CD8-positive, alpha-beta memory T cell (primary cell): ENCODE measurements at regions not wholly inside any gene's neighbourhood (a gene's known extent, or its start where the extent isn't known, plus 50 kb on each side); places are given as distances from the start of the nearest gene placed in this dataset.

Experiments
- CTCF ChIA-PET: fragments of 350-600 bp; sonication (Branson Sonifier 250); formaldehyde crosslinking; loops from one replicate; lab custom pipeline; 2021; ENCODE audit warnings: antibody characterized with exemption; lab: Charles Lee
- POLR2A ChIA-PET: fragments of 350-600 bp; sonication (Branson Sonifier 250); formaldehyde crosslinking; loops from one replicate; lab custom pipeline; 2021; ENCODE audit warnings: antibody characterized with exemption; lab: Charles Lee
- DNase-seq, 5 donors: peaks; one replicate each; pipeline versions ENCODE4 v3.0.0 to v3.0.0-alpha.2; 2020 to 2022; ENCODE audit warnings: mixed read lengths in 1 of 5
- H3K27ac ChIP-seq: one replicate; pipeline ENCODE4 v1.7.0; 2013; ENCODE audit warnings: low read depth, mild to moderate bottlenecking, low read length, moderate library complexity
- H3K27me3 ChIP-seq: 2 replicates; pipeline ENCODE4 v1.7.0; 2013; ENCODE audit warnings: low read length, mild to moderate bottlenecking; ENCODE audit not compliant: insufficient read depth, poor library complexity, severe bottlenecking
- H3K36me3 ChIP-seq: 2 replicates; pipeline ENCODE4 v1.7.0; 2013; ENCODE audit warnings: mild to moderate bottlenecking, low read length, moderate library complexity; ENCODE audit not compliant: insufficient read depth
- H3K4me1 ChIP-seq: 2 replicates; pipeline ENCODE4 v1.7.0; 2013; ENCODE audit warnings: mild to moderate bottlenecking, low read length, moderate library complexity; ENCODE audit not compliant: insufficient read depth
- H3K4me3 ChIP-seq: 2 replicates; pipeline ENCODE4 v1.7.0; 2013; ENCODE audit warnings: mild to moderate bottlenecking, low read length
- H3K9me3 ChIP-seq: 2 replicates; pipeline ENCODE4 v1.7.0; 2013; ENCODE audit warnings: mild to moderate bottlenecking, low read length
- H3K27ac Mint-ChIP-seq, 8 donors: one replicate each; pipeline ENCODE4 v1.8.0; 2020 to 2021; ENCODE audit warnings: mixed read lengths in 8 of 8, mild to moderate bottlenecking in 6 of 8, inconsistent platforms in 3 of 8, moderate library complexity in 3 of 8
- H3K27me3 Mint-ChIP-seq, 2 donors: one replicate each; pipeline ENCODE4 v1.8.0; 2020 to 2021; ENCODE audit warnings: mixed read lengths in 2 of 2, mild to moderate bottlenecking in 1 of 2, moderate library complexity in 1 of 2
- H3K36me3 Mint-ChIP-seq, 3 donors: one replicate each; pipeline ENCODE4 v1.8.0; 2020 to 2021; ENCODE audit warnings: mixed read lengths in 3 of 3, inconsistent platforms in 1 of 3, mild to moderate bottlenecking in 1 of 3
- H3K4me1 Mint-ChIP-seq, 3 donors: one replicate each; pipeline ENCODE4 v1.8.0; 2020 to 2021; ENCODE audit warnings: mixed read lengths in 3 of 3, inconsistent platforms in 1 of 3, mild to moderate bottlenecking in 1 of 3
- H3K4me3 Mint-ChIP-seq, 7 donors: one replicate each; pipeline ENCODE4 v1.8.0; 2020 to 2021; ENCODE audit warnings: mixed read lengths in 7 of 7, mild to moderate bottlenecking in 6 of 7, moderate library complexity in 4 of 7, inconsistent platforms in 2 of 7
- H3K9me3 Mint-ChIP-seq, 5 donors: one replicate each; pipeline ENCODE4 v1.8.0; 2020 to 2022; ENCODE audit warnings: mixed read lengths in 5 of 5, mild to moderate bottlenecking in 3 of 5, moderate library complexity in 2 of 5, inconsistent platforms in 1 of 5

DNA sequence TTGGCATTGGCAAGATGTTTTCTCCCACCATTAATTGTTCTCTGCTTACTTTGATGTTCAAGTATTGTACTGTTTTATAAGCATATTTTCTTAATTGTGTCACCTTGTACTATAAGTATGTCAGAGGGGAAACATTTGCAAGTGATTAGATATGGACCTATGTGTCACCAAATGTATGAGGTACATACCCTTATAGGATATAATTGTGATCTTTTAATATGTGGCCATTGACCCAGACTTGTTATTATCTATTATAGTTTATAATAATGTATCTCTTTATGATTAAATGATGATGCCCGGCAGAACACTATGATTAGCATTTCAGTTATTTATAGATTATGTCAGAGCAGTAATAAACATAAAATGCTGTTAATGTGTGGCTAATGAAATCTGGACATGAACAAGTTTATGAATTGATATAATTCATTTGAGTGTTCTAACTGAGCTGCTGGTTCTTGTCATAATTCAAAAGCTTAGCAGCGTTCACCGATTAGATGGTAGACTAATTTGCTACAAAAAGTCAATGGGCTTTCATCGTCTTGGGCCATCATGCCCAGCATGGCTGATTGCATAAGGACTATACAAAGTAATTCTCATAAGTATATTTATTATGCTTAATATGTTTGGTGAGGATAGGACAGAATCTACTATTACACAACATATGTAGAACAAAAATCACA, 480.9 kb upstream of the FANCL start:
- H3K27me3 ChIP-seq: no peaks in the 10 kb centered on the region
- no peaks in the 10 kb centered on the region for H3K4me1 Mint-ChIP-seq
- POLR2A ChIA-PET: no interaction called here
- no peaks in the 10 kb centered on the region for H3K9me3 ChIP-seq
- no peaks in the 10 kb centered on the region for H3K36me3 ChIP-seq
- H3K27me3 Mint-ChIP-seq: no peaks in the 10 kb centered on the region
- H3K9me3 Mint-ChIP-seq: no peaks in the 10 kb centered on the region
- H3K4me3 Mint-ChIP-seq: no peak overlapping the region
- H3K36me3 Mint-ChIP-seq: no peaks in the 10 kb centered on the region
- no peak overlapping the region for H3K27ac Mint-ChIP-seq
- no peak for DNase-seq
- no peak overlapping the region for H3K27ac ChIP-seq
- no peaks in the 10 kb centered on the region for H3K4me1 ChIP-seq
- CTCF ChIA-PET: no interaction called here
- H3K4me3 ChIP-seq: no peak overlapping the region

DNA sequence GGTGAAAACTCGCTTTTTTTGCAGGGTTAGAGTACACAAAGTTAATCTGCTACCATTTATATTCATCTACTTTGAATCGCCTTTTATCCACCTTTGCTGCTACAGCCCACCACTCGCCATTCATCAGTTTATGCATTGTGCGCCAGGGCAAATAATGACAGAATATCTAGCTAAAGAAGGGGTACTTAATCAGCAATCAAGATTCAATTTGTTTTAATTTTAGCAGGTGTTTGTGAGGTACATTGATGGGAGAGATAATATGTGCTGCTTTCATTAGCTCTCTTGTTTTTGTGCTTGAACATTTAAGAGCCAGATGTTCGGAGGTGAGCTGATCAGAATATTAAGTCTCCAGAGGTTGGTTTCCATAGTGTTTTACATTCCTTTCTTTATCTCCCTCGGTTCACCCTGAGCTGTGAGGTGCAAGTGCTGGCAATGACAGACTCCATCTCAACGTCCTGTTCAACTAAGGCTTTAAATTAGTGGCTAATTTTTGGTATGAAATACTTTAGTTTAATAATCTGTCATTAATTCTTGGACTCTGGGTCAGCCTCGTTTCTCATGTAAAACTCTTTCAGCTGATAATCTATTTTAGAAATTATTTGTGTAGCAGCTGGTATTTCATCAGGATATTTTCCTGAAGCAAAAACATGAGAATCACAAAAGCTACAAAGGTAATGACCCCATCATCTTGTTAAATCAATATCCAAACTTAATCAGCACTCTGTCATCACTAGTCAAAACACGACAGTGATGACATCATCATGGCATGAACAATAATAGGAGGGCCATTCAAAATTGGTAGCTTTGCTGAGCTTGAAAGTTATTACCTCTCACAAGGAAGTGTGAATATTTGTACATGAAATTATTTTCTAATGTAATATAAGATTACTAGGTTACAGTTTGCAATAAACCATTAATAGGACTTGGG, 479.9 kb upstream of the FANCL start:
- Histone ChIP-seq H3K27me3 (no peaks in the 10 kb centered on the region), H3K36me3 (no peaks in the 10 kb centered on the region), H3K9me3 (no peaks in the 10 kb centered on the region), H3K4me1 (no peaks in the 10 kb centered on the region), H3K27ac (no peak overlapping the region), H3K4me3 (no peak overlapping the region)
- Mint-ChIP-seq H3K27me3 (no peaks in the 10 kb centered on the region), H3K4me3 (no peak overlapping the region), H3K9me3 (no peaks in the 10 kb centered on the region), H3K36me3 (no peaks in the 10 kb centered on the region), H3K4me1 (no peaks in the 10 kb centered on the region), H3K27ac (no peak overlapping the region)
- DNase-seq: no peak
- ChIA-PET CTCF (no interaction called here), POLR2A (no interaction called here)

DNA sequence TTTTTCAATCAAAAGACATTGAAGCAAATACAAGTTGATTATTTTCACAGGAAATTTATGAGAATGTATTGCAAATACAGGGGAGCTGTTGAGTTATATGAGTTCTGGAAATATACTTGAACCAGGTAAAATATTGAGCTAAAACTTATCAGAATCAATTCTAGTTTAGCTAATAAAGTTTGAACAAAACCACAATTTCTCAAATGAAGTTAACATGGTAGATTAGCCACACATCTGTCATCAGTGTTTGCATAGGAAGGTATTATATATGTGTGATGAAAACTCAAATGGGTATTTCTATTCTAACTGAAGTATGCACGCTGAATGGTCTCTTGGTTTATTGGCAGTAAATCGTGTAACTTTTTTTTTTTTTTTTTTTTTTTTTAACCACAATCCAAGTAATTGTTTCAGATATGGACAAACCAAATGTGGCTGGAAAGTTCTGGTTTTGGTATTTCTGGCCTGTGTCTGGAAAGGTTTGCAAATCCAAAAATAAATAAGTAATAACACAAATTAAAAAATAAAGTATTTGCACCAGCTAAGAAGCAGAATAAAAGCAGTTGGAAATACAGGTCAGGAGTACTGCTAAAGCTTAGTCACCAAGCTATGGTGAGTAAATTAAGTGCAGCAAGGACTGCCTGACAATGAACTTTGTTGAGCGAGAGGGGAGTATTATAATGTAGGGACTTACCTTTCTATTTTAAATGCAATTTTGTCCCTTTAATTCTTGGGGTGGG, 479.1 kb upstream of the FANCL start:
- Mint-ChIP-seq H3K36me3 (no peaks in the 10 kb centered on the region), H3K4me3 (no peak overlapping the region), H3K27me3 (no peaks in the 10 kb centered on the region), H3K9me3 (no peaks in the 10 kb centered on the region), H3K4me1 (no peaks in the 10 kb centered on the region), H3K27ac (no peak overlapping the region)
- no peaks in the 10 kb centered on the region for H3K9me3 ChIP-seq
- no peaks in the 10 kb centered on the region for H3K4me1 ChIP-seq
- DNase-seq: no peak
- ChIA-PET CTCF (no interaction called here), POLR2A (no interaction called here)
- H3K4me3 ChIP-seq: no peak overlapping the region
- H3K27me3 ChIP-seq: no peaks in the 10 kb centered on the region
- no peak overlapping the region for H3K27ac ChIP-seq
- H3K36me3 ChIP-seq: no peaks in the 10 kb centered on the region

DNA sequence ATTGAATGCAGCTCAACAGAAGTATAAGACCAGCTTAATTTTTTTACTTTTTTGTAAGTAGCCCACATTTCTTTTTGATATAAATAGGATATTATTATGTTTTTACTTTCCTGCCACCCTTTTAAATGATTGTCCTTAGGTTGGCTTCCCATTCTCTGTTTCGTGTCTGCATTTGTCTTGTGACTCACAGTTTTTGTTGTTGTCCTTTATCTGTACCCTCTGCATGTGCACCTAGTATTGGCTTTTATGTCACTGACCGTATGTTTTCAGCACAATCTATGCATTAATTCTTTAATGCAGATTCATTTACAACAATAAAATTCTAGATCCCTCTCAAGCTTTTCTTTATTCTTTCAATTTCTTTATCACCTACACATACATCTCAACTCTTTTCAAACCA, 474.2 kb upstream of the FANCL start:
- H3K27me3 Mint-ChIP-seq: no peaks in the 10 kb centered on the region
- no peaks in the 10 kb centered on the region for H3K4me1 Mint-ChIP-seq
- Histone ChIP-seq H3K27ac (no peak overlapping the region), H3K9me3 (no peaks in the 10 kb centered on the region), H3K4me3 (no peak overlapping the region), H3K4me1 (no peaks in the 10 kb centered on the region), H3K36me3 (no peaks in the 10 kb centered on the region), H3K27me3 (no peaks in the 10 kb centered on the region)
- H3K27ac Mint-ChIP-seq: no peak overlapping the region
- no peak overlapping the region for H3K4me3 Mint-ChIP-seq
- no peaks in the 10 kb centered on the region for H3K36me3 Mint-ChIP-seq
- no peaks in the 10 kb centered on the region for H3K9me3 Mint-ChIP-seq
- CTCF ChIA-PET: no interaction called here
- POLR2A ChIA-PET: no interaction called here
- no peak for DNase-seq

GRCh38 chr2:58714238-58714637, 473.1 kb upstream of the FANCL start:
- Histone ChIP-seq H3K36me3 (no peaks in the 10 kb centered on the region), H3K4me3 (no peak overlapping the region)
- no peak overlapping the region for H3K27ac Mint-ChIP-seq

GRCh38 chr2:58710795-58711279, 469.7 kb upstream of the FANCL start:
- H3K27me3 ChIP-seq: no peaks in the 10 kb centered on the region
- Mint-ChIP-seq H3K9me3 (peaks cover 0 to 5% (median 0%) of the 10 kb centered on the region in 5 donors), H3K27ac (no peak overlapping the region), H3K4me1 (no peaks in the 10 kb centered on the region), H3K36me3 (no peaks in the 10 kb centered on the region), H3K4me3 (no peak overlapping the region), H3K27me3 (no peaks in the 10 kb centered on the region)
- no peaks in the 10 kb centered on the region for H3K36me3 ChIP-seq
- no peak overlapping the region for H3K4me3 ChIP-seq
- H3K9me3 ChIP-seq: no peaks in the 10 kb centered on the region
- CTCF ChIA-PET: no interaction called here
- H3K27ac ChIP-seq: no peak overlapping the region
- H3K4me1 ChIP-seq: no peaks in the 10 kb centered on the region
- POLR2A ChIA-PET: no interaction called here
- no peak for DNase-seq

More at GRCh38 chr2:58714238-58714637, 473.1 kb upstream of the FANCL start:
- no peaks in the 10 kb centered on the region for H3K4me1 Mint-ChIP-seq
- POLR2A ChIA-PET: no interaction called here
- no peaks in the 10 kb centered on the region for H3K9me3 Mint-ChIP-seq
- Histone ChIP-seq H3K4me1 (no peaks in the 10 kb centered on the region), H3K27me3 (no peaks in the 10 kb centered on the region), H3K27ac (no peak overlapping the region), H3K9me3 (no peaks in the 10 kb centered on the region)
- H3K27me3 Mint-ChIP-seq: no peaks in the 10 kb centered on the region
- H3K4me3 Mint-ChIP-seq: no peak overlapping the region
- DNase-seq: no peak
- CTCF ChIA-PET: no interaction called here
- no peaks in the 10 kb centered on the region for H3K36me3 Mint-ChIP-seq

GRCh38 chr2:58709687-58710354, 468.7 kb upstream of the FANCL start:
- Histone ChIP-seq H3K9me3 (no peaks in the 10 kb centered on the region), H3K27me3 (no peaks in the 10 kb centered on the region), H3K4me3 (no peak overlapping the region), H3K36me3 (no peaks in the 10 kb centered on the region), H3K4me1 (no peaks in the 10 kb centered on the region), H3K27ac (no peak overlapping the region)
- Mint-ChIP-seq H3K4me3 (peak overlapping the region in 1 of 7 donors; percentile 28), H3K36me3 (no peaks in the 10 kb centered on the region), H3K4me1 (no peaks in the 10 kb centered on the region), H3K27ac (no peak overlapping the region), H3K9me3 (peaks cover 0 to 5% (median 0%) of the 10 kb centered on the region in 5 donors), H3K27me3 (no peaks in the 10 kb centered on the region)
- DNase-seq: no peak
- CTCF ChIA-PET: no interaction called here
- POLR2A ChIA-PET: no interaction called here
